Spinal cord (tissue), 9 donors: ENCODE measurements at regions not wholly inside any gene's neighbourhood (a gene's known extent, or its start where the extent isn't known, plus 50 kb on each side); places are given as distances from the start of the nearest gene placed in this dataset.
A peak's percentile ranks its signal among the peaks of the same experiment; 100 is the strongest.

ENCODE experiments used
- DNase-seq, 6 donors: peaks; one replicate each; pipeline versions ENCODE4 v3.0.0 to v3.0.0-alpha.2; 2013 to 2015; ENCODE audit warnings: low spot score in 6 of 6, low read depth in 4 of 6
- H3K27ac ChIP-seq: one replicate; pipeline ENCODE4 v1.5.1; 2013; ENCODE audit warnings: low read depth, low read length, control low read depth
- H3K27me3 ChIP-seq: one replicate; pipeline ENCODE4 v1.6.1; 2013; ENCODE audit warnings: low read length; ENCODE audit not compliant: control insufficient read depth, insufficient read depth
- H3K36me3 ChIP-seq: one replicate; pipeline ENCODE4 v1.6.1; 2013; ENCODE audit warnings: low read length; ENCODE audit not compliant: control insufficient read depth, insufficient read depth
- H3K4me1 ChIP-seq: one replicate; pipeline ENCODE4 v1.6.1; 2013; ENCODE audit warnings: low read length; ENCODE audit not compliant: control insufficient read depth, insufficient read depth
- H3K4me3 ChIP-seq: one replicate; pipeline ENCODE4 v1.5.1; 2013; ENCODE audit warnings: low read depth, low read length, control low read depth
- H3K9me3 ChIP-seq: one replicate; pipeline ENCODE4 v1.6.1; 2013; ENCODE audit warnings: low read length; ENCODE audit not compliant: control insufficient read depth, insufficient read depth
- WGBS: methylation state at CpG from one replicate; pipeline ENCODE4 v1.1.5; 2013; ENCODE audit warnings: missing lambda C conversion rate; ENCODE audit not compliant: insufficient coverage; 5-methylcytosine and 5-hydroxymethylcytosine counted together
- donor health status: healthy.

- Histone ChIP-seq H3K4me1 (peaks cover 5% of the 10 kb centered on the region), H3K27ac (no peak overlapping the region), H3K27me3 (no peaks in the 10 kb centered on the region), H3K4me3 (no peak overlapping the region), H3K36me3 (no peaks in the 10 kb centered on the region), H3K9me3 (no peaks in the 10 kb centered on the region)
- no peak for DNase-seq
- no CpG with 5 or more reads among the region's 2 CpGs for WGBS
Observed at GRCh38 chr15:29937956-29938355, 115.7 kb upstream of the TJP1 start.

GRCh38 chr15:29936353-29937049 is 114.2 kb upstream of the TJP1 start:
- WGBS, result 98% methylated on average over 7 of the region's 10 CpGs
- Histone ChIP-seq H3K4me1 (no peaks in the 10 kb centered on the region), H3K4me3 (no peak overlapping the region), H3K27me3 (no peaks in the 10 kb centered on the region), H3K9me3 (no peaks in the 10 kb centered on the region), H3K27ac (no peak overlapping the region), H3K36me3 (no peaks in the 10 kb centered on the region)
- DNase-seq, result no peak

GRCh38 chr15:29935296-29936004 is 113.2 kb upstream of the TJP1 start:
- H3K27me3 ChIP-seq, result no peaks in the 10 kb centered on the region
- no peaks in the 10 kb centered on the region for H3K4me1 ChIP-seq
- no peaks in the 10 kb centered on the region for H3K36me3 ChIP-seq
- no peak overlapping the region for H3K4me3 ChIP-seq
- no peaks in the 10 kb centered on the region for H3K9me3 ChIP-seq
- H3K27ac ChIP-seq, result no peak overlapping the region
- WGBS, result 90% methylated on average over 3 of the region's 3 CpGs
- no peak for DNase-seq

- H3K27ac ChIP-seq, result no peak overlapping the region
- no CpG with 5 or more reads among the region's 2 CpGs for WGBS
- H3K36me3 ChIP-seq, result no peaks in the 10 kb centered on the region
- DNase-seq, result no peak
- H3K4me3 ChIP-seq, result no peak overlapping the region
- H3K9me3 ChIP-seq, result no peaks in the 10 kb centered on the region
- H3K27me3 ChIP-seq, result no peaks in the 10 kb centered on the region
- H3K4me1 ChIP-seq, result no peaks in the 10 kb centered on the region
Observed at GRCh38 chr15:29934251-29934650, 112.0 kb upstream of the TJP1 start.

GRCh38 chr15:29933042-29933803 is 111.0 kb upstream of the TJP1 start:
- Histone ChIP-seq H3K27me3 (no peaks in the 10 kb centered on the region), H3K4me1 (no peaks in the 10 kb centered on the region), H3K27ac (no peak overlapping the region), H3K4me3 (no peak overlapping the region), H3K36me3 (no peaks in the 10 kb centered on the region), H3K9me3 (no peaks in the 10 kb centered on the region)
- 0% methylated on average over 1 of the region's 3 CpGs for WGBS
- DNase-seq, result no peak

GRCh38 chr15:29926083-29926388 is 103.8 kb upstream of the TJP1 start:
- Histone ChIP-seq H3K9me3 (no peaks in the 10 kb centered on the region), H3K36me3 (no peaks in the 10 kb centered on the region), H3K27ac (no peak overlapping the region), H3K4me1 (peaks cover 2% of the 10 kb centered on the region), H3K4me3 (no peak overlapping the region), H3K27me3 (no peaks in the 10 kb centered on the region)
- WGBS, result 95% methylated on average over 2 of the region's 2 CpGs
- no peak for DNase-seq

- H3K27me3 ChIP-seq, result no peaks in the 10 kb centered on the region
- no peaks in the 10 kb centered on the region for H3K9me3 ChIP-seq
- 60% methylated on average over 1 of the region's 5 CpGs for WGBS
- no peak overlapping the region for H3K4me3 ChIP-seq
- peaks cover 2% of the 10 kb centered on the region for H3K4me1 ChIP-seq
- H3K36me3 ChIP-seq, result no peaks in the 10 kb centered on the region
- H3K27ac ChIP-seq, result peak overlapping the region; percentile 25
- peak in 2 of 6 donors; percentile 57 to 78 for DNase-seq
Observed at GRCh38 chr15:29925227-29926082, 103.2 kb upstream of the TJP1 start.

- peak overlapping the region; percentile 25 for H3K27ac ChIP-seq
- no peak for DNase-seq
- no peaks in the 10 kb centered on the region for H3K27me3 ChIP-seq
- peaks cover 2% of the 10 kb centered on the region for H3K4me1 ChIP-seq
- H3K4me3 ChIP-seq, result no peak overlapping the region
- H3K9me3 ChIP-seq, result no peaks in the 10 kb centered on the region
- 33% methylated on average over 1 of the region's 4 CpGs for WGBS
- no peaks in the 10 kb centered on the region for H3K36me3 ChIP-seq
Observed at GRCh38 chr15:29924750-29925149, 102.5 kb upstream of the TJP1 start.

GRCh38 chr15:29922191-29922590 is 99.9 kb upstream of the TJP1 start:
- H3K27ac ChIP-seq, result no peak overlapping the region
- H3K4me1 ChIP-seq, result peaks cover 2% of the 10 kb centered on the region
- no peak for DNase-seq
- no peaks in the 10 kb centered on the region for H3K9me3 ChIP-seq
- no peaks in the 10 kb centered on the region for H3K36me3 ChIP-seq
- no peak overlapping the region for H3K4me3 ChIP-seq
- no peaks in the 10 kb centered on the region for H3K27me3 ChIP-seq
